NAMALWA (cell line): ENCODE measurements at regions not wholly inside any gene's neighbourhood (a gene's known extent, or its start where the extent isn't known, plus 50 kb on each side); places are given as distances from the start of the nearest gene placed in this dataset.

Experiments used
- DNase-seq: peaks from one replicate; pipeline ENCODE4 v3.0.0-alpha.2; 2015; ENCODE audit warnings: low spot score

- DNase-seq: no peak
These were observed 399.2 kb downstream of the NLGN4X start for GRCh38 chrX:5829469-5829868.

GRCh38 chrX:5829060-5829459 is 399.6 kb downstream of the NLGN4X start:
- no peak for DNase-seq

GRCh38 chrX:5823903-5824302 is 404.8 kb downstream of the NLGN4X start:
- DNase-seq: no peak

- no peak for DNase-seq
These were observed 418.0 kb downstream of the NLGN4X start for GRCh38 chrX:5810636-5811035.

GRCh38 chrX:5807181-5807580 is 421.5 kb downstream of the NLGN4X start:
- no peak for DNase-seq

GRCh38 chrX:5802391-5802790 is 426.3 kb downstream of the NLGN4X start:
- no peak for DNase-seq

- DNase-seq: no peak
These were observed 436.9 kb downstream of the NLGN4X start for GRCh38 chrX:5791721-5792120.

GRCh38 chrX:5788910-5789309 is 439.8 kb downstream of the NLGN4X start:
- DNase-seq: no peak

GRCh38 chrX:5780821-5781220 is 447.8 kb downstream of the NLGN4X start:
- no peak for DNase-seq

GRCh38 chrX:5775846-5776430 is 452.7 kb downstream of the NLGN4X start:
- no peak for DNase-seq

- DNase-seq: no peak
These were observed 454.2 kb downstream of the NLGN4X start for GRCh38 chrX:5774446-5774845.

- DNase-seq: no peak
These were observed 457.2 kb downstream of the NLGN4X start for GRCh38 chrX:5771441-5771840.

GRCh38 chrX:5756616-5757015 is 472.1 kb downstream of the NLGN4X start:
- DNase-seq: no peak

GRCh38 chrX:5753291-5753690 is 475.4 kb downstream of the NLGN4X start:
- no peak for DNase-seq

GRCh38 chrX:5752831-5753230 is 475.8 kb downstream of the NLGN4X start:
- DNase-seq: no peak

GRCh38 chrX:5748586-5749150 is 480.0 kb downstream of the NLGN4X start:
- no peak for DNase-seq

GRCh38 chrX:5746231-5746630 is 482.4 kb downstream of the NLGN4X start:
- DNase-seq: no peak

- no peak for DNase-seq
These were observed 495.2 kb downstream of the NLGN4X start for GRCh38 chrX:5733501-5733900.

GRCh38 chrX:5730556-5730955 is 498.1 kb downstream of the NLGN4X start:
- DNase-seq: no peak

- DNase-seq: no peak
These were observed 502.4 kb downstream of the NLGN4X start for GRCh38 chrX:5726224-5726623.

GRCh38 chrX:5724123-5724522 is 504.5 kb downstream of the NLGN4X start:
- DNase-seq: no peak

- DNase-seq: no peak
These were observed 510.0 kb downstream of the NLGN4X start for GRCh38 chrX:5718651-5719050.

GRCh38 chrX:5716666-5717065 is 512.0 kb downstream of the NLGN4X start:
- DNase-seq: no peak

GRCh38 chrX:5708251-5708650 is 520.4 kb downstream of the NLGN4X start:
- no peak for DNase-seq
